8988T (cell line): ENCODE measurements at regions not wholly inside any gene's neighbourhood (a gene's known extent, or its start where the extent isn't known, plus 50 kb on each side); places are given as distances from the start of the nearest gene placed in this dataset.

Experiments
- DNase-seq: peaks from one replicate; pipeline ENCODE4 v3.0.0; 2011

DNA sequence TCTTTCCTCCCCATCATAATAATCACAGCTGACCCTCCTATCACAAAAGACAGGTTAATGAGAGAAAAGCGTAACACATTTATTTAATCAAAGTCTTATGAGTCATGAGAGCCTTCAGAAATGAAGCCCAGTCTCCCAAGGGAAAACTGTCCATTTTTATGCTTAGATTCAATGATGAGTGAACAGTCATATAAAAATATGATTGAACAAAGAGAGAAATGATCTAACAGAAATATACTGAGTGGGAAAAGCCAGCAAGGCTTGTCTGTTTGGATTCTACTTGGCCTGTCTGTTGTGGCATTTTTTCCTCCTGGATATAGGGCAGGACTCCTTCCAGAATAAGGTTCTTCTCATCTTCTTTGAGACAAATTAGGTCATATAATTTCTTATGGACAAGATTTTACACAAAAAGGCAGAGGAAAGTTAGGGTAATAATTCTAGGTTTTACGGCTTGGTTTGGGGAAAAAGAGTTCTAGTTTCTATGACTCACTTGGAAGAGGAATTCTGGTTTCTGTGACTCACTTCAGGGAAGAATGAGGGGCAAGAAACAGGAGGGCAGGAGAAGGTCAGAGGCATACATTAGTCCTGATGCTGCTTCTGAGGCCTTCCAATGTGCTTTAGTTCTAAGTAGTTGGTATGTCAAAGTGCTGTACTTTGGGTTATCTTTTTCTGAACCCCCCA, 534.2 kb downstream of the ZIC1 start:
- no peak for DNase-seq

DNA sequence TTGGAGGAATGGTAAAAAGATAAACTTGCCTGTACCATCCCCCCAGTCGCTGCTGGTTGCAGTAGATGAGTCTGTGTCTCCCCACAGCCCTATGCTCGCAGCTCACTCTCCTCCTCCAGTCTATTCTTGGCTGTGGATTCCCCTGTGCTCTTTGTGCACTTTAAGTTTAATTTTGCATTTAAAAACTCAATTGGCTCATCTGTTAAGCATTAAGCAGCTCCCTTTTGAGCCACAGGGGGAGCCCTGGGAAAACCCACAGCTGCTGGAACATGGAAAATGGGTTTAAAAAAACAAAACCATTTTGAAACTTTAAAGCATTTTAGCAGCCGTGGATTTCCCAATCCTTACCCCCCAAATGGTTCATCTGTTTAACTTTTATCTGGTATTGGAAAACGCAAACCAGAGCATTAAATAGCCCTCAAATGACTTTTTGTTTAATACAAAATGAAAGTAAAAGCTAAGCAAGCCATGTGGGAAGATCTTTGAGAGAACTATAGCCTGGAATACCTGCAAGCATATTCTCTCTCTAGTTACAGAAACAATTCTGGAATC, 536.9 kb downstream of the ZIC1 start:
- peak; percentile 16 for DNase-seq

DNA sequence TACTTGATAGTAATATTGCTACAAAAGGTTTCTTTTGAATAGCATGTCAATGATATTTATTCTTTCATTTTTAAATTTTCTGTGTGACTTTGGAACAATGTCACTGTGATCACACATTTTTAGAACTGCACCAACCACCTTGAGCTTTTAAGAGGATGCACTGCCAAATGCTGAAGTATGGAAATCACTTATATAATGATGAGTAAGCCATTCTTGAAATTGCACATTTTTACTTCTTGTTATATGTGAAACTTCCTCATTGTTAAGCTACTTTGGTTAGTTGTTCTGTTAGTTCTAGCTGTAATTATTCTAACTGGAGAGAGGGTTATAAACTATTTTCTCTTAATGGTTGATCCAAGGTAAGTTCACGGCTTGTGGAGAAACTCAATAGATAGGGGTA, 547.5 kb downstream of the ZIC1 start:
- no peak for DNase-seq

DNA sequence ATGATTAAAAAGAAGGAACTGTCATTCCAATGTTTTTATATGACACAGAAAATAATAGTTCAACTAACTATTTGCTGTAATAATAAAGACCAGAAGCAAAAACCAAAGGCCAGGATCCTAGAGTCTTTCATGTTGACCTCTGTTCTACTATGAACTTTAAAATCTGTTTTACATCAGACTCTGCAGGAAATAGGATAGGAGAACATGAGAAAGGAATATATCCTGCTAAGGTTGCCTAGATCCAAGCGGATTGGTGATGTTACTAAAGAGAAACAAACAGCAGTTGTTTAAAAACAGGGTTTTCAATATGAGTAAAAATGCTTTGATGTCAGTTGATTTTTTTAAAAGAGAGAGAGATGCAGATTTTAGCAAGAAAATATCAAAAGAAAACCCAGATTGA, 549.6 kb downstream of the ZIC1 start:
- DNase-seq = no peak

DNA sequence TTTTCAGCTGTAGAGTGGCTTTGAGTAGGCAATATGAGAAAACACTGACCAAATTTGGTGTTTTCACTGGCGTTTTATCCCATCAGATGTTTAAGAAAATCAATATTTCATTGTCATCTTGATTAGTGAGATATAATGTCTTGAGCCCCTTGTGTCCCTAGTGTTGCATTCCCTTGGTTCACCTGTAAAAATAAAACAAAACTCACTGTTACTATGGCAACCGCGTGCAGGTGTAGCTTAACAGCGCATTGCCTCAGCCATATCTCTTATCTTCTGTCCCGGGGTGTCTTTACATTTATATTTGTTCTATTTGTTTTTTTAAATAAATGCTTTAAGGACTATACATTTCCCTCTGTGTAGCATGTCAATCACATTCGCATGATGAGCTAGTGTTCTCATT, 551.6 kb downstream of the ZIC1 start:
- no peak for DNase-seq

DNA sequence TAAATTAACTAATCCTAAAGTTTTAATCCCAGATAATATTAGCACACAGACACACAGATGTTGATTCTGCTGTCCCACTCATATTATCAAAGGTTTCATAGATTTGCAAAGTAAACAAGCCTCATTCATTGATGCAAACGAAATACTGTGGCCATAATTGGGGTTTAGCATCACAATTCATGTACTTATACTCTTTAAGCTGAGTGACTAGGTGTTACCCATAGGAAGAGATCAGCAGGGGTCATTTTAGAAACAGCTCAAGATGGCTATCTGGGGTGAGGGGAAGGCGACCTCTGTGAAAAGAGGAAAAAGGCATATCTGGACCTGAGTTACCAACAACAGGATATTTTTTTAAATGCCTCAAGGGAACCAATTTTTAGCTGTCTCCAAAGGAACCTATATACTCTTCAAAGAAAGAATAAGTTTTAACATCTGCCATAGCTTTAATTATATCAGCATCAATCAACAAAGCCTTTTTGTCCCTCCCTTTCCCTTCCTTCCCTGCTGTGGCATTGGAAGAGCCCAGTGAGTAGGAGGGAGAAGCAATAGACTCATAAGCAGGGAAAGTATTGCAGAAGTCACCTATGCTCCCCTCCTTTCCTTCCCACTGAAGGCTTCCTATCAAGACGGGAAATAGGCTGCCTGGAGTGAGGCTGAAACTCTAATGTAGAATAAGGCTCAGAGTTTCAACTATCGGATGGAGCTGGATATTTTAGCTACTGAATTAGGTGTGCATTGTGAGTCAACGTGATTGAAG, 553.4 kb downstream of the ZIC1 start:
- DNase-seq = no peak

DNA sequence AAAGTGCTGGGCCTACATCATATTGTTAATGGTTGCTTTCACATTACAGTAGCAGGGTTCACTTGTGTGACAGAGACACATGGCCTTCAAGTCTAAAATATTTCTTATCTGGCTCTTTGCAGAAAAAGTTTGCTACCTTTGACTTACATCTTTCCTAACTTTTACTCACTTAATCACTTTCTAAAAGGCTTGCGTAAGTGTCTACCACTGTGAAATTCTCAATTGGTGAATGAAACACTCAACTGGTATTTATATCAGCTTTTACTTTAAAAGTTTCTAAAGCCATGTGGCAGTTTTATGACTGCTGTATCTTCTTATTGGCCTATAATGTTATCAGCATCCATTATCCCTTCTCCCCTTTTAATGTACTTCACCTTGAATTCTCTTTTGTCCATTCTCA, 554.5 kb downstream of the ZIC1 start:
- no peak for DNase-seq

DNA sequence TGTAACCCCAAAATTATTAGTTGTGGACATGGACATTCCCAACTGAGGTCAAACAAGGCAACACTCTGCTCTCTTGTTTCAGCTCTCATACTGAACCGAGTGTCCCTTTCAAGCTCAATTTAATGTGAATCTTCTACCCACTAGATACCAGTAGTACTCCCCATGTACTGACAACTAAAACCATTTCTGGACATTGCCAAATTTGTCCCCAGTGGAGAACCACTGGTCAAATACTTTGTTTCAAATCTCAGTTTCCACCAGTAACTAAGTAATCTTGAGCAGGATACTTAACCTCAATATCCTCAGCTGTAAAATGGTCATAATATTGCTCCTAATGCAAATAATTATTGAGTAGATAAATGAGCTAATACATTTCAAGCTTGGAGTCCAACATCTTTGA, 566.0 kb downstream of the ZIC1 start:
- no peak for DNase-seq

DNA sequence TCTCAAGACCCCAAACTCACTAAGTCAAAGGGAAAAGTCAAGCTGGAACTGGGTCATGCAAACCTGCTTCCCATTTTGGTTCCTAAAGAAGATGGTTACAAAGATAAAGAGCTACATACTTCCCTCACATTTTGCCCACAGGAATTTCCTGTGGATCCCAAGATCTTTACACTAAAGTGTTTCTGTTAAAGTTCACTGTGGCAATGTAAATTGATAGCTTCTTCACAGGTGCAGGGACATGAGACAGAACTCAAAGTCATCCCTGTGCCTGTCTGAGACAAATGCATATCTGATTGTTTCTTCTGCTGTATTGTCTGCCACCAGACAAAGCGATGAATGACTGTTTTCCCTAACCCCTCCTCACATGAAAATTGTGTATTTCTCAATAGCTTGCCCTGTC, 567.8 kb downstream of the ZIC1 start:
- DNase-seq = no peak

DNA sequence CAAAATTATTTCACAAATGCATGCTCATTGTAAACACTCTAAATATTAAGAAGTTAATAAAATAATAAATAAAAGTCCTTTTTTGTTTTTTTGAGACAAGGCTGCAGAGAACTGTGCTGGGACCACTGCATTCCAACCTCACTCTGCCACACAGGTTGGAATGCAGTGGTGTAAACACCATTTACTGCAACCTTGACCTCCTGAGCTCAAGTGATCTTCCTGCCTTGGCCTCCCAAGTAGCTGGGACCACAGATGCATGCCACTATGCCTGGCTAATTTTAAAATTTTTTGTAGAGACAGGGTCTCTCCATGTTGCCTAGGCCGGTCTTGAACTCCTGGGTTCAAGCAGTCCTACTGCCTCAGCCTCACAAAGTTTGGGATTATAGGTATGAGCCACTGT, 578.4 kb downstream of the ZIC1 start:
- DNase-seq = no peak

DNA sequence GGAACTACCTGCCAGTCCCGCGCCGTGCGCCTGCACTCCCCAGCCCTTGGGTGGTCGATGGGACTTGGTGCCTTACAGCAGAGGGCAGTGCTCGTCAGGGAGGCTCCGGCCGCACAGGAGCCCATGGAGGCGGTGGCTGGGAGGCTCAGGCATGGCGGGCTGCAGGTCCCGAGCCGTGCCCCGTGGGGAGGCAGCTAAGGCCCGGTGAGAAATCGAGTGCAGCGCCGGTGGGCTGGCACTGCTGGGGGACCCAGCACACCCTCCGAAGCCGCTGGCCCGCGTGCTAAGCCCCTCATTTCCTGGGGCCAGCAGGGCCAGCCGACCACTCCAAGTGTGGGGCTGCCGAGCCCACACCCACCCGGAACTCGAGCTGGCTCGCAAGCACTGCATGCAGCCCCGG, 580.2 kb downstream of the ZIC1 start:
- DNase-seq = no peak

DNA sequence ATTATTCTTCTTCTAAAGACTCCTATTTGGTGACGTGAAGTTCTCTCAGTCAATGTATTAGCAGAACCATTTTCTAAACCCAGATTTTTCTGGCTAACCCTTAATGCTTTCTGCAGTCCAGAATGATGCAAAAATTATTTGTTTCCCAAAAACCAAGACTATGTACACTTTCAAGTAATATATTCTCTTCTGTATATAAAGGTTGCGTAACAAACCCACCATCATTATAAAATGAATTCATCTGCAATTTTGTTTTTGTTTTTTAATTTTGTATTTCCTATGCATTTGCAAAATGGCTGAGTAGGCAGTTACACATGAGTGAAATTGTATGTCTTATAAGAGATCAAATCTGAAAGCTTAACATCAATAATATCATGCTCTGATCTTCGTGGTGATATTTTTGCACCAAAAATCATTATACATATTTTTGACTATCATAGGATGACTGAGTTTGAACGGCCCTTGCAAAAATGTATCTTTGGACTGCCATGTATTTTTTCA, 593.6 kb downstream of the ZIC1 start:
- DNase-seq = no peak

DNA sequence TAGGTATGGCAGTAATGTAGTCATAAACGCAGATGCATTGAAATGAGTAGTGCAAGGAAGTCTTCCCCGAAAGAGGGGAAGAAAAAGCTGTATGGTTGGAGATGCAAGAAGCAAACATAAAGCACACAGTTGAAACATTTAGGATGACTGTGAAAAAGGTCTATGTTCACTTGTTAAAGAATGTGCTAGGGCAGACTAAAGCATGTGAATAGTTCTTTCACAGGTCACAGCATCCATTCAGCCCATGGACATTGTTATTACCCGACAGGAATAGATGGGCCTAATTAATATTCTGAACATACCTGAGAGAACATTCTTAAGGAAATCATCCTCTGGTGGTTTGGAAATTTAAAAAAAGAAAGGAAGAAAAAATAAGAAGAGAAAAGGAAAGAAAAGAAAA, 595.2 kb downstream of the ZIC1 start:
- no peak for DNase-seq

DNA sequence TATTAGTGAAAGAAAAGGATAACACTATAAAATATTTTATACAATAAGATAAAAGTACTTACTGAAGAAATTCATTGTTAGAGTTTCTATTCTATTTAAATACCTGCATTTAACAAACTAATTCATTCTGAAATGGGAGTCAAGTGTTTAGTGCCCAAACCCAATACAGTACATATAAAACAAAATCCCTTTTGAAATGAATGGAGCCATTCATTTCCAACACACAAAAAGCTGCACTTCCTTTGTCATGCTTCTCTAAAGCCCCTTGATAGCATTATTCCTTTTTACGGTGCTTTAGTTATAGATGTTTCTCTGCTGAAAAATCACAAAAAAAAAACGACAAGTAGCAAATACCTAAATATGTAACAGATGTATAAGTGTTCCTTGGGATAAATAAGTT, 596.3 kb downstream of the ZIC1 start:
- DNase-seq = no peak

DNA sequence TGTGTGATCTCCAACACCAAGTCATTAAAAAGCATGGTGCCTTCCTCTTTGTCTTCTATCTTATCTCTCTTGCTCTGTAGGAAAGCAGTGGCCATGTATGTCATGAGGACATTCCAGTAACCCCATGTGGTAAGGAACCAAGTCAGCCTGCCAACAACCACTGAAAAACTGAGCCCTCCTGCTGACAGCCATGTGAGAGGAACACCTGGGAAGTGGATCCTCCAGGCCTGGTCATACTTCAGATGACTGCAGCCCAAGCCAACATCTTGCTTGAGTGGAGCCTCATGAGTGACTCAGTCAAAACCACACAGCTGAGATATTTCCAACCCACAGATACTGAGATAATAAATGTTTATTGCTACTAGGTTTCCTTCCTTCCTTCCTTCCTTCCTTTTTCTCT, 597.3 kb downstream of the ZIC1 start:
- DNase-seq = no peak

DNA sequence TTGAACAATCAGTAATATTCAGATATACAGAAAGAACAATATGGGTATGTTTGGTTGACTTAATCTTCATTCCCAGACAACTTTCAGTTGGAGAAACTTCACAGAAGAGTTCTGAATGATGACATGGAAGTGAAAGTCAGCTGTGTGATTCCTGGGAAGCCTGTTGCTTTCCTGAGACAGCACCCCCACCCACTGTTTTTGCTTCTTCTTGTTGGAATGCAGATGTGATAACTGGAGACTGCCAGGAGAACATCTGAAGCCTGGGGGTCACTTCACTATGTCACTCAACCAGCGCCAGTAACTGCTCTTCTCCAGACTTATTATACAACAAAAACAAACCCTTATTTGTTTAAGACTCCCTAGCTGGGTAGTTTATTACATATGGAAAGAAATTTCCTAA, 599.4 kb downstream of the ZIC1 start:
- DNase-seq = no peak

DNA sequence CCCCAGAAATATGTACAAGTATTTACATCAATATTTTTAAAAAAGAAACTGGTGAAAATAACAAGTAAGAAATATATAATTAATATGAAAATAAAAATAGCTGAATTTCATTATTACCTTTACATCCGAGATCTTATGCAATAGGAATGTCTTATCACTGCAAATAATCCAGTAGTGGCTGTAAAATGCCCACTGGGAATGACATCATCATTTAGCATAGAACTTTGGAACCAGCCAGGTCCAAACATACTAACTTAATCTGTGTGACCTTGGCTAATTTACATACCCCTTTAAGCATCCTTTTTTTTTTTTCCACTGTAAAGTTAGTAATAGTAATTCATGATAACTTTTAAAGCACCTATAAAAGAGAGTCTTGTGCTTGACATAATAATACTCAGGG, 611.7 kb downstream of the ZIC1 start:
- no peak for DNase-seq

DNA sequence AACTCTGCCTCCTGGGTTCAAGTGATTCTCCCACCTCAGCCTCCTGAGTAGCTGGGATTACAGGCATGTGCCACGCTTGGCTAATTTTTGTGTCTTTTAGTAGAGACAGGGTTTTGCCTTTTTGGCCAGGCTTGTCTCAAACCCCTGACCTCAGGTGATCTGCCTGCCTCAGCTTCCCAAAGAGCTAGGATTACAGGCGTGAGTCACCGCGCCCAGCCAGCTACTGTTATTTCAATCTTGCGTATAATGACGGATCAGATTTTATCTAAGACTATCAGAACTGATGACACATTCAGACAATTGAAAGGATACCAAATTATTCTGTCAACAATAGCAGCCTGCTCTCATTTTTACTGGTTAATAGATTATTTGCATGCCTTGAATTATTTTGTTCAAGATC, 612.2 kb downstream of the ZIC1 start:
- DNase-seq = no peak

DNA sequence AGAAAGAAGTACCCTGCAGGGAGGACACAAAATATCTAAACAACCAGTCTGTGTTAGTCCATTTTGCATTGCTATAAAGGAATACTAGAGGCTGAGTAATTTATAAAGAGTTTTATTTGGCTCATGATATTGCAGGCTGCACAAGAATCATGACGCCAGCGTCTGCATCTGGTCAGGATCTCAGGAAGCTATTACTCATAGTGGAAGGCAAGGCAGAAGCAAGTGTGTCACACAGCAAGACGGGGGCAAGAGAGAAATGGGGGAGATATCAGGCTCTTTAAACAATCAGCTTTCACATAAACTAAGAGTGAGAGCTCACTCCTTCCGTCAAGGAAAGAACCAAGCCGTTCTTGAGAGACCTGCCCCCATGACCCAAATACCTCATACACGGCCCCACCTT, 614.8 kb downstream of the ZIC1 start:
- no peak for DNase-seq

DNA sequence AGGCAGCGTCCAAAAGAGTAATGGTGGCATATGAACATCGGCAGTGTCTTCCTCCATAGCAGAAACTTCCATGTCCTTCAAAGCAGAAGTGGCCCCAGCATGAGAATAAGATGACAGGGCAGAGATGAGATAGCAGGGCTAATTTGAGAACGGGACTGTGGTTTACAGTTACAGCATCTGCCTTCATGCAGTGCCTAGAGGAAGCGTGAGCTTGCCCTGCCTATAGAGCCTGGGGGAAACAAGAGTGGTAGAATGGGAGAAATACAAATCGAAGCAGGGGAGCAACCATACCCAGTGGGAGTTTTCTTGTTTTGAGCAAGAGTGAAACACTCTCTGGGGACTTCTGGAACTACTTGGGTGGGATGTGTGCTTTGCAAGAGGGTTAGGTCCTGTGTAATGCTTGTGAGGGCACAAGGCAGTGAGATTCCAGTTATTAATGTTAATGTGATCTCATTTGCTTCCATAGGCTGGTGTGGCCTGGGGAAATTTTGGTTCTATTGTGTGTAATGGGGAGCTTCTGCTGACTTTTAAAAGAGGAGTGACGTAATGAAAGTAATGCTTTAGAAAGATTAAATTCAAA, 616.9 kb downstream of the ZIC1 start:
- no peak for DNase-seq

DNA sequence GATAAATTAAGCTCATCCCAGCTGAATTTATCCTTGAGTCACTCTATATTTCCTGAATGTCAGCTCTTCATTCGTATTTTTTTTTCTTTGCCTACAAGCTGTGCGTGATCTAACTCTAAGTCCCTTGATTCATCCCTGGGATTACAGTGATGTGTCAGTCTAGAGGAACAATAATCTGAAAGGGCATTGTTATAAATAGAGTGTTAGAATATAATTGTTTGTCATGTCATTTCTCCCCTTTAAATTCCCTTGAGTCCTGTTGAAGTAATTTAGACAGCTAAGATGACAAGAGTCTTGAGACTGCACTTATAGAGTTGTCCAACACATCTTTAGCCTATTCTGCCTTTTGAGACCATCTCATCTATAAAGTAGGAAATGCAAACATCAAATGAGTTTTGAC, 621.8 kb downstream of the ZIC1 start:
- DNase-seq = no peak

DNA sequence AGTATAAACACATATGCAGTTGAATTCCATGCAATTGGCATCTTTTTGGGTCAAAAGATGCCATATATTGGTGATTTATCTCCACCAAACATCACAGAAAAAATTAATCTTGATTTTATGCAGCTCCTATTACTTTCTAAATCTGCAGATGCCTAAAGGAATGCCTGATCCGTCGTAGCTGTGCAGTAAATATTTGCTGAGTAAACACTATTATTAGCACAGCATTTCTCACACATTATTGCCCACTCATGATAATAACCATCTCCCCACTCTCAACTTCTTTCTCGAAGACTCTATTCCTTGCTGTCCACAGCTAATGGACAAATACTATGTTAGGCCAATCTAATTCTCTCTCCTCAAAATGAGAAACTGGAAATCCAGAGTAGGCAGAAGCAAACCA, 625.2 kb downstream of the ZIC1 start:
- DNase-seq = no peak

DNA sequence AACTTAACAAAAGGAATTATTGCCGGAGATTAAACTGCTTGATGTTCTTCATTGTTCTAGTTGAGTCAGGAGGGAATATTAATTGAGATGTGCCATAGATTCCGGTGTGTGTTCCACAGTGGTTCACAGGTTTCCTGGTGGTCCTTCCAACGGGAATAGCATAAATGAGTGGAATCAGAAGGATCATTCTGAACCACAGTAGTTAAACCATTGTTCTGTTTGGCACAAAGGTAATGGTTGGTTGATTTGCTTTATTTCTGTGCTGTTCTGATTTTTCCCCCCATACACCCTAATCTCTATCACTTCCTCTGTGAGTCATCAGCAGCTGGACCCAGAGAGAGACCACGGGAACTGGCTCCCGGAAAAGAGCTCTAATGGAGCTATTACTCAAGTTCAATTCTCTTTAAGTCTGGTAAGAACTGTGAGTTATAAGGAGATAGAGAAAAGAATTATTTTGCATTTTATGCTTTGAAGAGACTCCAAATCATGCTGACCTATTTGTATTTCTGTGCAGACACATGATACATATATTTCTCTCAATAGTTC, 627.2 kb downstream of the ZIC1 start:
- no peak for DNase-seq
